ENCODE measurements at regions not wholly inside any gene's neighbourhood (a gene's known extent, or its start where the extent isn't known, plus 50 kb on each side); places are given as distances from the start of the nearest gene placed in this dataset.

DNA sequence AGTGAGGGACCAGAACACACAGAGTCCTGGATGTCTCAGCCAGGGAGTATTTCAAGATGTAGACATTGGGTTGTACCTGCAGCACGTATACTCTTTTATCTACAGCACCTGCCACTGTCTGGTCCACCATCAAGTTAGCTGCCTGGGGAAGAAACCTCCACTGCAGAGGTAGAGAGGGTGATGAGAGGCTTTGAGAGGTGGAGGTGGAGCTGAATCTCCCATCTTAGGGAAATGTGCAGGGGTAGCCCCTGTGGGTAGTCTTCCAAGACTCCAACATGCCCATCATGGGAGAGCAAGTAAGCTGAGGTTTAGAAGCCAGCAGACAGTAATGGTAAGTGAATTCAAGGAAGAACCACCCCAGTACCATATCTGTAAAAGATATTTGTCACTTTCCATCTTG is 93.3 kb upstream of the CELF4 start:
- Histone ChIP-seq H3K4me1 (ENCODE audit: low read depth, poor library complexity, severe bottlenecking) (no peaks in the 10 kb centered on the region), H3K36me3 (ENCODE audit: insufficient read depth) (no peaks in the 10 kb centered on the region), H3K27me3 (ENCODE audit: insufficient read depth, low read depth) (no peaks in the 10 kb centered on the region), H2AFZ (ENCODE audit: low read depth) (no peak overlapping the region), H3K4me3 (IDR thresholded peaks at IDR 0.05; ENCODE audit: insufficient read depth, low read depth, low read length) (no peak overlapping the region), H4K20me1 (ENCODE audit: insufficient read depth) (no peaks in the 10 kb centered on the region), H3K79me2 (ENCODE audit: insufficient read depth, low read depth) (no peaks in the 10 kb centered on the region), H3K9ac (no peak overlapping the region), H3K4me2 (no peak overlapping the region), H3K27ac (no peak overlapping the region)
- TF ChIP-seq CTCF (conservative IDR thresholded peaks at IDR 0.05; ENCODE audit: low read depth, low read length): no peak

DNA sequence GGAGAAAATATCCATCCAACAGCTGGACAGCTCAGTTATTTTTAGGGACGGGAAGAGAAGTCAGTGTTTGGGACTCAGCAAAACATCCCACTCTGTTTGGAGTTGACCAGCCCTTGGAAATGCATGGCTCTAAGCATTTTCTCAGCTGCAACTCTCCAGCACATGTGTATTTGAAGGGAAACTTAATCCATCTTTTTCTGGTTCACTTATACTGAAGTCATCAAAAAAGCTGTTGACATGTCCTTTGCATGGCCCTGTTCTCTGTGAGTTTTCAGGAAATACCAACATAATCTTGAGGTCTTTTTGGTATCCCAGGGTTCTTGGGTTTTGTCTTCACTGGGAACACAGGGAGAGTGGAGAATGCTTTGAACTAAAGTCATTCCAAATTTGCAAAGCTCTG is 91.9 kb upstream of the CELF4 start:
- Histone ChIP-seq H4K20me1 (ENCODE audit: insufficient read depth) (no peaks in the 10 kb centered on the region), H3K27me3 (ENCODE audit: insufficient read depth, low read depth) (no peaks in the 10 kb centered on the region), H3K27ac (no peak overlapping the region), H3K36me3 (ENCODE audit: insufficient read depth) (no peaks in the 10 kb centered on the region), H3K4me1 (ENCODE audit: low read depth, poor library complexity, severe bottlenecking) (no peaks in the 10 kb centered on the region), H3K9ac (no peak overlapping the region), H3K4me3 (IDR thresholded peaks at IDR 0.05; ENCODE audit: insufficient read depth, low read depth, low read length) (no peak overlapping the region), H3K79me2 (ENCODE audit: insufficient read depth, low read depth) (no peaks in the 10 kb centered on the region), H2AFZ (ENCODE audit: low read depth) (no peak overlapping the region), H3K4me2 (no peak overlapping the region)
- no peak for TF ChIP-seq CTCF (conservative IDR thresholded peaks at IDR 0.05; ENCODE audit: low read depth, low read length)

DNA sequence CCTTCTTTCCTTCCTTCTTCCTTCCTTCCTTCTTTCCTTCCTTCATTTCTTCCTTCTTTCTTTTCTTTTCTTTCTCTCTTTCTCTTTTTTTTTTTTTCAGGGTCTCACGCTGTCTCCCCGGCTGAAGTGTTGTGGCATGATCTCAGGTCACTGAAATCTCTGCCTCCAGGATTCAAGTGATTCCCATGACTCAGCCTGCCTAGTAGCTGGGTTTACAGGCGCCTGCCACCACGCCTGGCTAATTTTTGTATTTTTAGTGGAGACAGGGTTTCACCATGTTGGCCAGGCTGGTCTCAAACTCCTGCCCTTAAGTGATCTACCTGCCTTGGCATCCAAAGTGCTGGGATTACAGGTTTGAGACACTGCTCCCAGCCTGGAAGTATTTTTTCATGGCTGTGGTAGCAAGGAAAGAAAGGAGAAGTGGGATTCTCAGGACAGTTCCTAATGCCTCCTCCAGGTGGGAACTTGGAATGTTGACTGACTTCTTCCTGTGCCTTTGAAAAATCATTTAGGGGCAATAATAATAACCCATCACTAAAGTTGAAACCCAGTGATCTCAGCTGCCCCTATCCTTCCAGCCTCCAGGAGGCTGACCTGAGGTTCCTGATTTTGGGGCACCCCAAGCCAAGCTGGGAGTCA is 89.3 kb upstream of the CELF4 start:
- no peak overlapping the region for H3K9ac ChIP-seq
- H4K20me1 ChIP-seq (ENCODE audit: insufficient read depth): no peaks in the 10 kb centered on the region
- no peaks in the 10 kb centered on the region for H3K36me3 ChIP-seq (ENCODE audit: insufficient read depth)
- H3K27me3 ChIP-seq (ENCODE audit: insufficient read depth, low read depth): no peaks in the 10 kb centered on the region
- TF ChIP-seq CTCF (conservative IDR thresholded peaks at IDR 0.05; ENCODE audit: low read depth, low read length): no peak
- H3K4me2 ChIP-seq: no peak overlapping the region
- H3K4me1 ChIP-seq (ENCODE audit: low read depth, poor library complexity, severe bottlenecking): no peaks in the 10 kb centered on the region
- no peak overlapping the region for H3K4me3 ChIP-seq (IDR thresholded peaks at IDR 0.05; ENCODE audit: insufficient read depth, low read depth, low read length)
- no peak overlapping the region for H3K27ac ChIP-seq
- no peak overlapping the region for H2AFZ ChIP-seq (ENCODE audit: low read depth)
- H3K79me2 ChIP-seq (ENCODE audit: insufficient read depth, low read depth): no peaks in the 10 kb centered on the region

GRCh38 chr18:37654034-37654433 is 88.4 kb upstream of the CELF4 start:
- Histone ChIP-seq H2AFZ (ENCODE audit: low read depth) (no peak overlapping the region), H4K20me1 (ENCODE audit: insufficient read depth) (no peaks in the 10 kb centered on the region), H3K4me2 (no peak overlapping the region), H3K27me3 (ENCODE audit: insufficient read depth, low read depth) (no peaks in the 10 kb centered on the region), H3K27ac (no peak overlapping the region), H3K4me1 (ENCODE audit: low read depth, poor library complexity, severe bottlenecking) (no peaks in the 10 kb centered on the region), H3K36me3 (ENCODE audit: insufficient read depth) (no peaks in the 10 kb centered on the region), H3K9ac (no peak overlapping the region), H3K4me3 (IDR thresholded peaks at IDR 0.05; ENCODE audit: insufficient read depth, low read depth, low read length) (no peak overlapping the region), H3K79me2 (ENCODE audit: insufficient read depth, low read depth) (no peaks in the 10 kb centered on the region)
- no peak for TF ChIP-seq CTCF (conservative IDR thresholded peaks at IDR 0.05; ENCODE audit: low read depth, low read length)
